K562 (cell line): ENCODE measurements at regions not wholly inside any gene's neighbourhood (a gene's known extent, or its start where the extent isn't known, plus 50 kb on each side); places are given as distances from the start of the nearest gene placed in this dataset.

Experiments used
- ATAC-seq: fragments of 200-7000 bp; cut with Tn5 transposase; 3 replicates; pipeline ENCODE4 v1.9.1; 2020; ENCODE audit warnings: moderate library complexity
- BruUV-seq: library from RNA; stranded (reverse); fragments of 400-500 nt; replicated peaks from 2 replicates; lab custom pipeline; 2021; lab: Mats Ljungman, UMichigan
- CTCF ChIA-PET: fragments of 300-600 bp; formaldehyde crosslinking; extraction: SDS; loops from one replicate; lab custom pipeline; 2021; ENCODE audit warnings: low intra/inter-chr PET ratio; lab: Yijun Ruan, JAX
- POLR2A ChIA-PET: fragments of 300-600, 350-650 bp; sonication (Branson Sonifier 250); formaldehyde crosslinking; extraction: SDS; loops from one replicate; lab custom pipeline; 2021; ENCODE audit warnings: antibody characterized with exemption, inconsistent platforms; lab: Yijun Ruan, JAX
- DNase-seq, 4 experiments: peaks; one replicate each; pipeline versions ENCODE4 v3.0.0 to v3.0.0-alpha.2; 2011 to 2018; ENCODE audit warnings: low spot score in 3 of 4, mixed read lengths in 3 of 4; ENCODE audit errors: extremely low read depth in 1 of 4
- FAIRE-seq: peaks from 2 replicates; lab custom pipeline; 2011; peaks lifted over from hg19 to GRCh38; lab: Jason Lieb, UNC
- H2AFZ ChIP-seq: 2 replicates; pipeline ENCODE4 v1.6.0; 2011; ENCODE audit warnings: low read depth, low read length, control low read depth, inconsistent platforms
- H3K27ac ChIP-seq: fragments of 200-600 bp; 3 replicates; pipeline ENCODE4 v1.8.0; 2011; ENCODE audit warnings: low read depth, mild to moderate bottlenecking, control low read depth, inconsistent platforms, low read length, moderate library complexity, mixed read lengths; ENCODE audit errors: extremely low read depth
- H3K27me3 ChIP-seq, 2 experiments: fragments of 300-600 bp in 1 of 2; 2 replicates in 1 of 2; 3 replicates in 1 of 2; pipeline versions ENCODE4 v1.6.0 to v1.8.0; 2011; ENCODE audit warnings: inconsistent platforms in 2 of 2, low read length in 2 of 2, mild to moderate bottlenecking in 1 of 2, mixed read lengths in 1 of 2, moderate library complexity in 1 of 2; ENCODE audit not compliant: control insufficient read depth in 2 of 2, insufficient read depth in 2 of 2
- H3K36me3 ChIP-seq: fragments of 300-600 bp; 3 replicates; pipeline ENCODE4 v1.8.0; 2011; ENCODE audit warnings: mild to moderate bottlenecking, low read length, inconsistent platforms; ENCODE audit not compliant: control insufficient read depth, insufficient read depth
- H3K4me1 ChIP-seq, 2 experiments: fragments of 200-600 bp in 1 of 2; replicated peaks in 1 of 2; 2 replicates in 1 of 2; 3 replicates in 1 of 2; pipeline versions ENCODE4 v1.5.1 to v1.8.0; 2011; ENCODE audit warnings: inconsistent platforms in 2 of 2, low read length in 2 of 2, mild to moderate bottlenecking in 1 of 2, mixed read lengths in 1 of 2, moderate library complexity in 1 of 2; ENCODE audit not compliant: control insufficient read depth in 2 of 2, insufficient read depth in 2 of 2
- H3K4me2 ChIP-seq: 2 replicates; pipeline ENCODE4 v1.6.1; 2011; ENCODE audit warnings: low read length, control low read depth, inconsistent platforms, mixed read lengths; ENCODE audit not compliant: insufficient read depth
- H3K4me3 ChIP-seq: fragments of 200-600 bp; sonication (generic), shearing (Covaris generic); 2 replicates; pipeline ENCODE4 v1.5.1; 2016; ENCODE audit warnings: control low read depth, inconsistent platforms
- H3K79me2 ChIP-seq: fragments of 200-600 bp; 3 replicates; pipeline ENCODE4 v1.8.0; 2011; ENCODE audit warnings: low read length, inconsistent platforms; ENCODE audit not compliant: control insufficient read depth, insufficient read depth
- H3K9ac ChIP-seq, 2 experiments: 2 replicates each; pipeline versions ENCODE4 v1.6.0 to v1.6.1; 2011; ENCODE audit warnings: low read depth in 2 of 2, low read length in 2 of 2, control low read depth in 1 of 2, inconsistent platforms in 1 of 2, mild to moderate bottlenecking in 1 of 2, mixed read lengths in 1 of 2; ENCODE audit not compliant: insufficient read depth in 1 of 2
- H3K9me1 ChIP-seq: one replicate; pipeline ENCODE4 v1.6.0; 2011; ENCODE audit warnings: inconsistent platforms, mild to moderate bottlenecking, low read length, moderate library complexity; ENCODE audit not compliant: control insufficient read depth, insufficient read depth
- H3K9me3 ChIP-seq: replicated peaks from 2 replicates; pipeline ENCODE4 v1.5.1; 2011; ENCODE audit warnings: low read depth, low read length, inconsistent platforms; ENCODE audit not compliant: control insufficient read depth, insufficient read depth
- H4K20me1 ChIP-seq: replicated peaks from 2 replicates; pipeline ENCODE4 v1.6.1; 2011; ENCODE audit warnings: low read length, inconsistent platforms, mixed read lengths; ENCODE audit not compliant: control insufficient read depth, insufficient read depth
- BMI1 ChIP-seq: fragments of 150-350 bp; IDR thresholded peaks from 2 replicates; pipeline ENCODE4 v1.6.1; 2014; ENCODE audit warnings: low read length
- CBX8 ChIP-seq: fragments of 200-600 bp; sonication (generic); IDR thresholded peaks from 2 replicates; pipeline ENCODE4 v1.6.1; 2012; ENCODE audit warnings: borderline replicate concordance, mixed run types, low read depth, mild to moderate bottlenecking, moderate library complexity, mixed read lengths, low read length, control low read depth, inconsistent platforms; ENCODE audit not compliant: poor library complexity, severe bottlenecking; ENCODE audit errors: extremely low read depth
- FOS ChIP-seq: IDR thresholded peaks from 3 replicates; pipeline ENCODE4 v1.6.1; 2011; ENCODE audit not compliant: insufficient read length; ENCODE audit errors: extremely low read depth
- HDAC2 ChIP-seq: fragments of 450-650 bp; IDR thresholded peaks from 2 replicates; pipeline ENCODE4 v1.6.1; 2016; ENCODE audit warnings: mild to moderate bottlenecking
- HEY1 ChIP-seq: fragments of 250-450 bp; sonication (Bioruptor Pico); IDR thresholded peaks from 2 replicates; pipeline ENCODE4 v1.5.0; 2020; ENCODE audit warnings: mild to moderate bottlenecking, moderate library complexity, borderline replicate concordance
- HSF4 ChIP-seq: fragments of 250-450 bp; sonication (Bioruptor Pico); IDR thresholded peaks from 2 replicates; pipeline ENCODE4 v2.1.2; 2022; ENCODE audit warnings: mild to moderate bottlenecking, moderate library complexity, borderline replicate concordance
- ID3 ChIP-seq, 2 experiments: fragments of 250-450 bp in 1 of 2; fragments of 450-650 bp in 1 of 2; sonication (Bioruptor Pico) in 1 of 2; IDR thresholded peaks; 2 replicates each; pipeline versions ENCODE4 v1.6.1 to v1.8.0; 2016 to 2021; ENCODE audit warnings: mild to moderate bottlenecking in 2 of 2, moderate library complexity in 2 of 2, missing compliant biosample characterization in 1 of 2, missing genetic modification characterization in 1 of 2
- MTA2 ChIP-seq: fragments of 450-650 bp; IDR thresholded peaks from 2 replicates; pipeline ENCODE4 v1.6.1; 2016; ENCODE audit warnings: low read depth
- MTF1 ChIP-seq: fragments of 250-450 bp; sonication (Bioruptor Pico); IDR thresholded peaks from 2 replicates; pipeline ENCODE4 v1.9.0; 2021; ENCODE audit warnings: moderate library complexity, mild to moderate bottlenecking, inconsistent platforms, borderline replicate concordance
- NCOA4 ChIP-seq: fragments of 450-650 bp; IDR thresholded peaks from 2 replicates; pipeline ENCODE4 v1.6.1; 2018; ENCODE audit warnings: mild to moderate bottlenecking; ENCODE audit not compliant: partially characterized antibody
- NR0B1 ChIP-seq: fragments of 450-650 bp; IDR thresholded peaks from one replicate; pipeline ENCODE4 v1.6.1; 2018; ENCODE audit warnings: mild to moderate bottlenecking, moderate library complexity; ENCODE audit not compliant: partially characterized antibody
- RBM17 ChIP-seq: fragments of 200-400 bp; formaldehyde crosslinking; IDR thresholded peaks from 2 replicates; pipeline ENCODE4 v1.6.1; 2017; ENCODE audit warnings: low read depth, mild to moderate bottlenecking, low read length, borderline replicate concordance
- THRA ChIP-seq: fragments of 450-650 bp; IDR thresholded peaks from 2 replicates; pipeline ENCODE4 v1.6.1; 2017; ENCODE audit warnings: mild to moderate bottlenecking, moderate library complexity
- ZC3H4 ChIP-seq: sonication (generic); formaldehyde crosslinking; IDR thresholded peaks from 2 replicates; pipeline ENCODE4 v1.9.0; 2021; ENCODE audit warnings: missing genetic modification reagents, borderline replicate concordance
- ZFP30 ChIP-seq: fragments of 250-450 bp; sonication (Bioruptor Pico); IDR thresholded peaks from 2 replicates; pipeline ENCODE4 v1.8.0; 2022; ENCODE audit warnings: moderate library complexity, mild to moderate bottlenecking, inconsistent platforms, borderline replicate concordance
- ZNF124 ChIP-seq: sonication (generic); formaldehyde crosslinking; IDR thresholded peaks from 2 replicates; pipeline ENCODE4 v1.8.1; 2022; ENCODE audit warnings: missing genetic modification reagents
- WGBS: fragments of 100-300 bp; shearing (Covaris generic); methylation state at CpG from one replicate; pipeline ENCODE4 v1.1.6; 2016; ENCODE audit warnings: low coverage, mixed read lengths; ENCODE audit not compliant: insufficient coverage; ENCODE audit errors: missing lambda C conversion rate; 5-methylcytosine and 5-hydroxymethylcytosine counted together
- in situ Hi-C: fragments of 300-500 bp; cut with MboI; formaldehyde crosslinking; loops from 4 replicates; pipeline ENCODE4 v1.15.0; 2018; ENCODE audit warnings: inconsistent platforms, mixed read lengths
- intact Hi-C: fragments of 100-400 bp; cut with micrococcal nuclease; formaldehyde crosslinking; loops from 2 replicates; pipeline ENCODE4 v1.14.2; 2022

- Histone ChIP-seq H2AFZ (no peak overlapping the region), H3K9ac (no peak overlapping the region), H3K9me1 (no peaks in the 10 kb centered on the region), H3K9me3 (no peaks in the 10 kb centered on the region), H4K20me1 (no peaks in the 10 kb centered on the region), H3K27me3 (peaks cover 9 to 13% of the 10 kb centered on the region in 2 experiments; a peak in 4 of 5 replicates), H3K4me2 (no peak overlapping the region), H3K27ac (no peak overlapping the region), H3K4me3 (no peak overlapping the region), H3K36me3 (no peaks in the 10 kb centered on the region), H3K4me1 (no peaks in the 10 kb centered on the region; a peak in 1 of 5 replicates), H3K79me2 (no peaks in the 10 kb centered on the region)
- in situ Hi-C loops (no loop called here), intact Hi-C loops (loop anchor here (5.0 kb wide), 1 partner anchor 539 kb away; no protein-coding TSS in a partner anchor)
- ATAC-seq (no peak), DNase-seq (no peak), FAIRE-seq (no peak)
- POLR2A ChIA-PET, result no interaction called here
- BruUV-seq, result no TSS peak
- TF ChIP-seq CBX8, result peak; percentile 79
- TF ChIP-seq MTF1 (CRISPR knock-in tag), result no peak
- no peak for TF ChIP-seq NCOA4
- TF ChIP-seq THRA, result no peak
- TF ChIP-seq ID3 (CRISPR knock-in tag; IDR thresholded peaks at IDR 0.05), result no peak
- no peak for TF ChIP-seq ID3 (tag; IDR thresholded peaks at IDR 0.05)
- TF ChIP-seq FOS, result no peak
- no peak for TF ChIP-seq HDAC2
- no peak for TF ChIP-seq HEY1 (CRISPR knock-in tag)
- TF ChIP-seq MTA2, result no peak
- TF ChIP-seq BMI1, result peak; percentile 30; the same call in 1 of the 2 replicates
- no peak for TF ChIP-seq HSF4 (CRISPR knock-in tag)
- no peak for TF ChIP-seq RBM17
- TF ChIP-seq NR0B1, result no peak
- TF ChIP-seq ZC3H4 (CRISPR knock-in tag), result no peak
- no peak for TF ChIP-seq ZNF124
- TF ChIP-seq ZFP30, result no peak
- WGBS, result 0% methylated on average over 2 of the region's 2 CpGs
- CTCF ChIA-PET, result no interaction called here
These were observed 173.6 kb upstream of the UMPS start for GRCh38 chr3:124556636-124557035.
